ENCODE measurements at regions not wholly inside any gene's neighbourhood (a gene's known extent, or its start where the extent isn't known, plus 50 kb on each side); places are given as distances from the start of the nearest gene placed in this dataset.

- DNase-seq: peak; percentile 69
These were observed 64.3 kb downstream of the MRPL14 start for GRCh38 chr6:44062771-44063560.

DNA sequence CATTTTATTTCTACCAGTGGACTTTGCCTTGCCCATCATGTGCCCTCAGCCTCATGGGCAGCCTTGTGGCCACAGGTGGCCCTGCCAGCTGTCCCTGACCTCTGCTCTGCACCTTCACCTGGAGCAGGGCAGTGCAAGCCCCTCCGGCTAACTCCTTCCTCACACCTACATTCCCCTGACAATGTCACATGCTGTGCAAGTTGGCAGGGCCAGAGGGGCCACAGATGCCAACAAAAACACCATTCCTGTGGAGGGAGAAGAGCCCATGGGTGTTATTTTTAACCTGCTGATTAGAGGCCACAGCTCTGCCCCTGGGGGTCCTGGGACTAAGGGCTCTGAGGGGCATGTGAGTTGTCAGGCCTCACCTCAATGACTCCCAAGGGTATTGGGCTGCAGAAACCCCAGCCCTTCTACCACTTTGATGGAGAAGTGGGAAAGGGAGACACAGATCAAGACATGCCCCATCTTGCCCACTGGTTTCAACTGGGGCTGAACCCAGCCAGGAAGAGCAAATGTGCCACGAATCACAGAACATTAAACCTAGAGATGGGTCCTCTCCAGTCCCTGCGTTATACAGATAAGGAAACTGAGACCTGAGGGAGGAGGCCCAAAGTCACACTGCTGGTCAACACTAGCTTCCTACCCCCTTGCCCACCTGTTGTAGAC is 65.0 kb downstream of the MRPL14 start:
- no peak for DNase-seq

- DNase-seq: no peak
These were observed 65.7 kb downstream of the MRPL14 start for GRCh38 chr6:44061375-44062104.

GRCh38 chr6:44060612-44061374 is 66.5 kb downstream of the MRPL14 start:
- no peak for DNase-seq

GRCh38 chr6:44059359-44060346 is 67.6 kb downstream of the MRPL14 start:
- DNase-seq: no peak

GRCh38 chr6:44058617-44059358 is 68.5 kb downstream of the MRPL14 start:
- DNase-seq: peak; percentile 60

DNA sequence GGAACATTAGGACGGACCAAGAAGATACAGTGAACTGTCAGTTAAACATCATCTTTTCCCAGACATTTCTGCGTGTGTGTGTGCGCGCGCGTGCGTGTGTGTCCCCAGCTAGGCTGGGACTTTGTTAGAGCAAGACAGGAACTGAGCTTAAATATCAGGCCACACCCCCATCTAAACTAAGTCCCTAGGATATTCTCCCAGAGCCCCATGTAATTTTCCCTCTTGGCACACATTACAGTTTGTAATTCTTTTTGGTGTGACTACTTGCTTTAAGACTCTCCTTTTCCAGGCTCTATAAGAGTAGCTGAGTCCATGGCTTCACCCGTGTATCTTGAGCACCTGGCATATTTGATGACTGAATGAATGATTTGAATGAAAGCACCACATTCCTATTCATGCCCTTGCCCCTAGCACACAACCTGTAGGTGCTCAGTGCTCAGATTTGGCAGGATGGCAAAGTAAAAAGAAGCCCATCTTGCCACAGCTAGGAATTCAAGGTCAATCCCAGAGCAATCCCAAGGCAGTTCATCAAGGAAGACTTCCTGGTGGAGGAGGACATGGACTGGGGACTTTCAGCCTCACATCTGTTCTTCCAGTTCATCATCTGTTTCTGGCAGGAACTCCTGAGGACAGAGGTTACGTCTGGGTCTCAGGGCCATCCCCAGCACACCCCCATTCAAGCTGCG is 69.2 kb downstream of the MRPL14 start:
- no peak for DNase-seq

DNA sequence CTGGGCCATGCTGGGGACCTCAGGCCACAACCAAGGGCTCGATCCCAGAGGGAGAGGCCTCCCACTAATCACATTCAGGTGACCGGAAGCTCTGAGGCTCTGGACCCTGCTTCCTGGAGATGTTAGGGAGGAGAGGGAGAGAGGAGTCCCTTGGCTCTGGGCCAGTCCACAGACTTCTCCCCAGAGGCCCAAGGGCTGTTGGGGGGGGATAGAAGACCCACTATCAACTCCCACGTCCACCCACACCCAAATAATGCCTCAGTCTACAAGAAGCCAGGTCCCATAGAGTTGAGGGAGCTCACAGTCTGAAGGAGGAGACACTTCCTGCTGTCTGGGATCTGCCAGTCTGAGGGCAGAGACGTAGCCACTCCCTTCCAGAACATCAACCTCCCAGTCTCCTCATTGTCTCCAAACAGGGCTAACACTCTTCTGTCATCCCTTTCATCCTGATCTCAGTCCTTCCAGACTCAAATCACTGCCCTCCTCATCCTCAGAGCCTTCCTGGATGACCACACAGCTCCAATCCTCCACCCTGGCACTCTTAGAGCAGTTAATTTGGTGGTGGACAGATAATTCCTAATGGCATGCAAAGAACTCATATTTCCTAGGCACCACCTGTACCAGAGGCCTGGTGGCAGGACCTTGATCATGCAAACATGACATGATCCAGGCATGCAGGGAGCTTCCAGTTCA is 69.9 kb downstream of the MRPL14 start:
- DNase-seq: no peak

GRCh38 chr6:44056392-44057237 is 70.6 kb downstream of the MRPL14 start:
- DNase-seq: no peak

GRCh38 chr6:44054721-44055559 is 72.3 kb downstream of the MRPL14 start:
- no peak for DNase-seq

DNA sequence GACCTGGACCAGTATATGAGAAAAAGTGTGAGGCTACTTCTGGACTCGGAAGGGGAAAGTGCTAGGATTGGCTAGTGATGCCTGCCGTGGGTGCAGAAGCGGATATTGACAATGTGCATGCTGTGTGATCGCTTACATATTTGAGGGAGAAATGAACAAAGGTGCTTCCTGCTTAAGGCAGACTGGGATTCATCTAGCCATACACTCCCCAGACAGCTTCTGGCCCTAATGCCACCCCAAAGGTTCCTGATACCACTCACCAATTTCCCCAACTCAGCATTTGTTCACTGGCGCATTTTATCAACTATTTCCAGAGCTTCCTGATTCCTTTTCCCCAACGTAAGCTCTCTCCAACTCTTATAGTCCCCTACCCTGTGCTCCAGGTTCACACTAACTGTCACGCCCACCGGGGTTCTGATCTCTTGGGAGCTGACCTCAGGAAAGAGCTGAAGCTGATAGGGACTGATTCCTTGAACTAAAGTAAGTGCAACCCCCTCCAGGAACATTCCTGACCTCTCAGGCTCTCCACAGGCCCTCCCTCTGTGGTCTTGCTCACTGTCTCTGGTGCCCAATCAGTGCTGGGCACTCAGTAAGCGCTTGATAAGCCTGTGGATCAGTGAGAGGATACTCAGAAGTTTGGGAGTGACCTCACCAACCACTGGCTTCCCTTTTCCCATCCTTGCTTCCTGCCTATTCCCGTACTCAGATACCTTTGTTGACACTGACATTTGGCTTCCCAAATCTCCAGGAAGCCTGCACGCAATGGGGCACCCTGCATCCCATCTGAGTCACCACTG is 73.3 kb downstream of the MRPL14 start:
- no peak for DNase-seq

DNA sequence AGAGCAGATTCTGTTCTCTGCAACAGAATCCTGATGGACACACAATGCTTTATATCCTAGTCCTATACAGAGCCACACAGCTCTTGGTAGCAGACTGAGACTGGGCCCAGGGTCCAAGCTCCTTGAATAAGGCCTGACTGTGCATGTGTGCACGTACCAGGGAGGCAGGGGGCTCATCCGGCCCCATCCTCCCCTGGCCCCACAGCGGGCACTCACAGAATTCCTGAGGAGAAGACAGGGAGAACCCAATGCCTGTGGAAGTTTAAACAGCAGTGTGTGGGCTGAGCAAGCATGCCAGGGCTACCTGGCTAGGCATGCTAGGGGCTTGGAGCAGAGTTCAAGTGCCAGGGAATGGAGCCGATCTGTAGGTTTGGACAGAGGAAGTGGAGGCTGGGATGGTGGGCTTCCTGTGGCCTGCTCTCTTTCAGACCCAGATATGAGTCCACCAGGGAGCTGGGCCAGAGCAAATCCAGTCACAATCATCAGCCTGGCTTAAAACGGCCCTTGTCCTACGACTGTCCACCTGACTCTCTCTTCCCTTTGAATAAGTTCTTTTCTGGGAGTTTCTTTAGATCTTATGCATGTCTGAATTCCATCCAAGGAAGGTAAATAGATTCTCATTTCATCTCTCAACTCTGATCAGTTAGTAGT is 74.0 kb downstream of the MRPL14 start:
- DNase-seq: no peak

DNA sequence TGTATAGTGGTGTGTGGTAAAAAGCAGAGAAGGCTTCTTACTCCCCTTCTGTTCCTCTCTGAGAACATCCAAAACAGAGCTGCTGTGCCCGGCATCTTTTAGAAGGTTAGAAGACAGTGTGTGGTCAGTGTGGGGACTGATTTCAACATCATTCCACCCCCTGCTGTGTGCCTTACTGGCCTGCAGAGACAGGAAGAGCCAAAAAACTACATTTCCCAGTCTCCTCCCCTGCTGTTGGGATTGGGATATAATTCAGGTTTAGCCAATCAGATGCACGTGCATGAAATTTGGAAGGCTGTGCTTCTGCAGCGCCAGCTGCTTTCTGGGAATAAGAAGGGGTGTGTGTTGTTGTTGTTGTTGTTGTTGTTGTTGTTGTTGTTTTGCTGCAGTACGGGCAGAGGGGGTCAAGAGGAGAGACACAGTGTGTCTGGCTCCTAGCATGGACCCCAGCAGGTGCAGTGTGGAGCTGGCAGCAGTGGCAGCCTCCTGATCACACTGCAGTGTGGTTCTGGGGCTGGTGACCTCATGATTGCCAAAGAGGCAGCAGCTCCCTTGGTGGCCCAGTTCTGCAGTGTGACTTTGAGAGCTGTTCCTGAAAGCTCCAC is 74.7 kb downstream of the MRPL14 start:
- DNase-seq: no peak

DNA sequence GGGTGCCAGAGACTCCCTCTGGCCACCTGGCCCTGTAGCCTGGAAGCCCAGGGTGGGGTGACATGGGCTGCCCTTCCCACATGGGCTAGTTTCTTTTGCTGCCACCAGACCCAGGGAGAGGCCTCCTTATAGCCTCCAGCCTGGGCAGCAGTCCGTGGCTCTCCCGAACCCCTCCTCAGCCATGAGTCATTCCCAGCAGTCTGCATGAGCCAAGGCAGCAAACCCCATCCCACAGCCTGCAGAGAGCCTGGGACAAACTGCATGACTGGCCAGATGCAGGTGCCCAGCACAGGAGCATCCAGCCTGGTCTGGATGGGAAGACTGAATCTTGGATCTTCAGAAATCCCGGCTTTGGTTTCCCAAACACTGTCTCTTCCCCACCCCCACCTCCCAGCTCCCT is 75.7 kb downstream of the MRPL14 start:
- no peak for DNase-seq

DNA sequence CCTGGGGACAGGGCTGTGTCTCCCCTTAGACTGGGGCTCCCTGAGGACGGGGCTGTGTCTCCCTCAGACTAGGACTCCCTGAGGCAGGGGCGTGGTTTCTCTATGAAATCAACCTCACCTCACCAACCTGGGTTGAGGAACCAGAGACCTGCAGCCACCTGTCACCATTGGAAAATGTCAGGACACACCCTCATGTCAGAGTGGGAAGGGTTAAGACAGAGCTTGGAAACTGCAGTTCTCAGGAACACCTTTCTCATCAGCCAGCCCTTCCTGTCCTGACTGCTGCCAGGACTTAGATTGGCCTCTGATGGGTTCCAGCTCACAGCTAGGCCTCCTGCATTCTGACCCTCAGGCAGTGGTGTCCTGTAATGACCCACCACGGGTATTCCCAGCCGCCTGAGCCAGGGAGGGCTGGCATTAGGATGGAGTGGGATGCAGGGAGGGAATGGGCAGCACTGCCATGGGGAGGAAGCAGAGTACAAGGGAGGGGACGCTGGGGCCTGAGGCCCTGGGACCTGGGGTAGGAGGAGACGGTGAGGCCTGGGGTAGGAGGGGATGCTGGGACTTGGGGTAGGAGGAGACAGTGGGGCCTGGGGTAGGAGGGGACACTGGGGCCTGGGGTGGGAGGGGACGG is 76.3 kb downstream of the MRPL14 start:
- no peak for DNase-seq
